ENCODE measurements at regions not wholly inside any gene's neighbourhood (a gene's known extent, or its start where the extent isn't known, plus 50 kb on each side); places are given as distances from the start of the nearest gene placed in this dataset.

- no peak overlapping the region for H3K4me3 ChIP-seq (ENCODE audit: low read length)
- H3K27me3 ChIP-seq (ENCODE audit: control insufficient read depth, insufficient read depth, low read length): peaks cover 2% of the 10 kb centered on the region
Measured at GRCh38 chr20:16801919-16802651, 53.9 kb downstream of the OTOR start.

GRCh38 chr20:16802652-16802935, 54.4 kb downstream of the OTOR start:
- Histone ChIP-seq H3K27ac (ENCODE audit: low read depth, low read length) (no peak overlapping the region), H3K4me3 (ENCODE audit: low read length) (no peak overlapping the region), H3K27me3 (ENCODE audit: control insufficient read depth, insufficient read depth, low read length) (peaks cover 2% of the 10 kb centered on the region), H3K4me1 (ENCODE audit: control insufficient read depth, insufficient read depth, low read length) (no peaks in the 10 kb centered on the region), H3K36me3 (ENCODE audit: control insufficient read depth, insufficient read depth, low read length) (no peaks in the 10 kb centered on the region), H3K9ac (ENCODE audit: low read length) (no peak overlapping the region)

More at GRCh38 chr20:16801919-16802651, 53.9 kb downstream of the OTOR start:
- no peaks in the 10 kb centered on the region for H3K36me3 ChIP-seq (ENCODE audit: control insufficient read depth, insufficient read depth, low read length)
- H3K4me1 ChIP-seq (ENCODE audit: control insufficient read depth, insufficient read depth, low read length): no peaks in the 10 kb centered on the region
- no peak overlapping the region for H3K9ac ChIP-seq (ENCODE audit: low read length)
- H3K27ac ChIP-seq (ENCODE audit: low read depth, low read length): no peak overlapping the region

- Histone ChIP-seq H3K36me3 (ENCODE audit: control insufficient read depth, insufficient read depth, low read length) (no peaks in the 10 kb centered on the region), H3K27ac (ENCODE audit: low read depth, low read length) (no peak overlapping the region), H3K27me3 (ENCODE audit: control insufficient read depth, insufficient read depth, low read length) (peaks cover 2% of the 10 kb centered on the region), H3K4me1 (ENCODE audit: control insufficient read depth, insufficient read depth, low read length) (no peaks in the 10 kb centered on the region), H3K4me3 (ENCODE audit: low read length) (no peak overlapping the region), H3K9ac (ENCODE audit: low read length) (no peak overlapping the region)
Measured at GRCh38 chr20:16803965-16804792, 56.0 kb downstream of the OTOR start.

- Histone ChIP-seq H3K27me3 (ENCODE audit: control insufficient read depth, insufficient read depth, low read length) (peaks cover 2% of the 10 kb centered on the region), H3K9ac (ENCODE audit: low read length) (no peak overlapping the region), H3K27ac (ENCODE audit: low read depth, low read length) (no peak overlapping the region), H3K36me3 (ENCODE audit: control insufficient read depth, insufficient read depth, low read length) (no peaks in the 10 kb centered on the region), H3K4me1 (ENCODE audit: control insufficient read depth, insufficient read depth, low read length) (no peaks in the 10 kb centered on the region), H3K4me3 (ENCODE audit: low read length) (no peak overlapping the region)
Measured at GRCh38 chr20:16804793-16805187, 56.6 kb downstream of the OTOR start.

DNA sequence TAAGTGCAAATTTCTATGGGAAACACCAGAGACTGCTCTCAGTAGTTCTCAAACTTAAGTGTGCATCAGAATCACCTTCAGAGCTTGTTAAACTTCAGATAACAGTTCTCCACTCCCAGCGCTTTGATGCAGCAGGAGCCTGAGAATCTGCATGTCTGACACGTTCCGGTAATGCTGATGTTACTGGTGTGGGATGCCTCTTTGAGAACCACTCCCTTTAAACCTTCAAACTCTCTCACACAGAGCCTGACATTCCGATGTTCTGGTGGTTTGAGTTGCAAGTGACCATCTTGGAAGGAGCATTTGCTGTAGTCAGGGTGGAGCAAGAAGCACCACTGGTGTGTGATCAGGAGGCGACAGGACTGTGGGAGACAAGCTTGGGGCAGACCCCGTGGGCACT, 57.9 kb downstream of the OTOR start:
- Histone ChIP-seq H3K36me3 (ENCODE audit: control insufficient read depth, insufficient read depth, low read length) (no peaks in the 10 kb centered on the region), H3K27me3 (ENCODE audit: control insufficient read depth, insufficient read depth, low read length) (peaks cover 2% of the 10 kb centered on the region), H3K4me3 (ENCODE audit: low read length) (no peak overlapping the region), H3K27ac (ENCODE audit: low read depth, low read length) (no peak overlapping the region), H3K9ac (ENCODE audit: low read length) (no peak overlapping the region), H3K4me1 (ENCODE audit: control insufficient read depth, insufficient read depth, low read length) (no peaks in the 10 kb centered on the region)

DNA sequence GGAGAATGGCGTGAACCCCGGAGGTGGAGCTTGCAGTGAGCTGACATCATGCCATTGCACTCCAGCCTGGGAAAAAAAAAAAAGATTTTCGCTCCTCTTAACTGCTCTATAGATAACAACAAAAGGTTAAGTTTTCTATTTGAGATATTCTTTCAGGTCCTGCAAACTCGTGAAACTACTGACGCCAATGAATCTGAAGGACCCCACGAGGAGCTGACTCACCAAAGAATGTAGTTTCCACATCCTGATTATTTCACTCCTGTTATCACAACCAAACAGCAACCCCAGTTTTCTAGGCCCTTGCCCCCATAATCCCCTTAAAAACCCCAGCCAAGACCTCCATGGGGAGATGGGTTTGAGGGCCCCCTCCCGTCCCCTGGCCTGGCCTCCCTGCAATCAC, 58.7 kb downstream of the OTOR start:
- H3K36me3 ChIP-seq (ENCODE audit: control insufficient read depth, insufficient read depth, low read length): no peaks in the 10 kb centered on the region
- H3K4me1 ChIP-seq (ENCODE audit: control insufficient read depth, insufficient read depth, low read length): no peaks in the 10 kb centered on the region
- peaks cover 2% of the 10 kb centered on the region for H3K27me3 ChIP-seq (ENCODE audit: control insufficient read depth, insufficient read depth, low read length)
- H3K27ac ChIP-seq (ENCODE audit: low read depth, low read length): no peak overlapping the region
- no peak overlapping the region for H3K9ac ChIP-seq (ENCODE audit: low read length)
- no peak overlapping the region for H3K4me3 ChIP-seq (ENCODE audit: low read length)

GRCh38 chr20:16808796-16809195, 60.6 kb downstream of the OTOR start:
- Histone ChIP-seq H3K9ac (ENCODE audit: low read length) (no peak overlapping the region), H3K27me3 (ENCODE audit: control insufficient read depth, insufficient read depth, low read length) (no peaks in the 10 kb centered on the region), H3K27ac (ENCODE audit: low read depth, low read length) (no peak overlapping the region), H3K4me1 (ENCODE audit: control insufficient read depth, insufficient read depth, low read length) (no peaks in the 10 kb centered on the region), H3K36me3 (ENCODE audit: control insufficient read depth, insufficient read depth, low read length) (no peaks in the 10 kb centered on the region), H3K4me3 (ENCODE audit: low read length) (no peak overlapping the region)

GRCh38 chr20:16810216-16810615, 62.1 kb downstream of the OTOR start:
- H3K27ac ChIP-seq (ENCODE audit: low read depth, low read length): no peak overlapping the region
- H3K27me3 ChIP-seq (ENCODE audit: control insufficient read depth, insufficient read depth, low read length): no peaks in the 10 kb centered on the region
- no peak overlapping the region for H3K9ac ChIP-seq (ENCODE audit: low read length)
- no peak overlapping the region for H3K4me3 ChIP-seq (ENCODE audit: low read length)
- no peaks in the 10 kb centered on the region for H3K36me3 ChIP-seq (ENCODE audit: control insufficient read depth, insufficient read depth, low read length)
- H3K4me1 ChIP-seq (ENCODE audit: control insufficient read depth, insufficient read depth, low read length): no peaks in the 10 kb centered on the region

GRCh38 chr20:16816192-16816591, 68.0 kb downstream of the OTOR start:
- no peak overlapping the region for H3K4me3 ChIP-seq (ENCODE audit: low read length)
- H3K27ac ChIP-seq (ENCODE audit: low read depth, low read length): no peak overlapping the region
- H3K36me3 ChIP-seq (ENCODE audit: control insufficient read depth, insufficient read depth, low read length): no peaks in the 10 kb centered on the region
- no peaks in the 10 kb centered on the region for H3K27me3 ChIP-seq (ENCODE audit: control insufficient read depth, insufficient read depth, low read length)
- no peak overlapping the region for H3K9ac ChIP-seq (ENCODE audit: low read length)
- H3K4me1 ChIP-seq (ENCODE audit: control insufficient read depth, insufficient read depth, low read length): no peaks in the 10 kb centered on the region

DNA sequence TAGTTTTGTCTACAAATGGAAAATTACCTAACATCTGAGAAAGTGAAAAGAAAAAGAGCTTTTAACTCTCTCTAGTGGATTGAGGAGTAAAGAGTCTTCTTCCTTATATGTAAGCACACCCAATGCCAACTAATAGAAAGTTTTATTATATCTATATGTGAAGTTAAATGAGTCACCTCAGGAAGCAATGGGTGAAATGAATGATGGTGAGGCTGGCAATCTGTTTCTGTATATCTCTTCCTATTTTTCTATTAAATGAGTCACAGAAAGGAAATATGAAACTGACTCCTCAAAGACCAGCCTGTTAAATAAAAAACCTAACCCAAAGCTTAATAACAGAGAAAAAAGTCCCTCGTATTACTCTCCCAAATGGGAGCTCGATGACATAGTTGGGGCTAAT, 71.3 kb downstream of the OTOR start:
- Histone ChIP-seq H3K9ac (ENCODE audit: low read length) (no peak overlapping the region), H3K27ac (ENCODE audit: low read depth, low read length) (no peak overlapping the region), H3K4me1 (ENCODE audit: control insufficient read depth, insufficient read depth, low read length) (no peaks in the 10 kb centered on the region)

DNA sequence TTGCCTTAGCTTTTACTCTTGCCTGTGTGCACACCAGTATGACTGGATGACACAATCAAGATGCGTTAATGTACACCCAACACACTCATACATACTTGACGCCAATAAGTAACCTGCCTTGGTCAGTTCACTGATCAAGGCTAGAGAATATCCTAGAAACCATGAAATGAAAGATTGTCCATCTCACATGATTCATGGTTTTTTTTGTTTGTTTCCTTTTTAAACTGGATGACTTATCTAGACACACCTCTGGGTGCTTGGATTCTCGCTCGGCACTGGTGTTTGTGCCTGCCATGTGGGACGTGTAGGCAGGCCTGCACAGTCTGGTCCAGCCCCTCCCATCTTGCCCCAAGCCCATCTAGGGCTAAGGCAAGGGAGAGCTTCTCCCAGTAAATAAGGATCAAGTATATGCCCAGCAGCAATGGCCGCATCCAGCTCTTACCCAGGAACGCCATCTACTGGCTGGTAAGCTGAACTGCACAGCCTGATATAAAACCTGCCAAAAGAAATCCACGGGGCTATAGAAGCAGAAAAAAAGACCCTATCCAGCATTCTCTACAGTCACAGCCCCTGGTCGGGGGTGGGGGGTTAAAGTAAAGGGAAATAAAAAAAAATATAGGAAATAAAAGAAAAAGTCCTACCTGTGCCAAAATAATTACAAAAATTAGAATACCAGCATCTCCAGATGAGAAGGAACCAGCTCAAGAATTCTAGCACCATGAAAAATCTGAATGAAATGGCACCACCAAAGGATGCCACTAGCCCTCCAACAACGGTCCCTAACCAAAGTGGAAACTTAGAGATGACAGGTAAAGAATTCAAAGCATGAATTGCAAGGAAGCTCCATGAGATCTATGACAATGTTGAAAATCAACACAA, 73.3 kb downstream of the OTOR start:
- Histone ChIP-seq H3K36me3 (ENCODE audit: control insufficient read depth, insufficient read depth, low read length) (no peaks in the 10 kb centered on the region), H3K4me3 (ENCODE audit: low read length) (no peak overlapping the region), H3K27ac (ENCODE audit: low read depth, low read length) (no peak overlapping the region), H3K9ac (ENCODE audit: low read length) (no peak overlapping the region), H3K4me1 (ENCODE audit: control insufficient read depth, insufficient read depth, low read length) (no peaks in the 10 kb centered on the region), H3K27me3 (ENCODE audit: control insufficient read depth, insufficient read depth, low read length) (no peaks in the 10 kb centered on the region)

More for the DNA sequence above, 71.3 kb downstream of the OTOR start:
- no peak overlapping the region for H3K4me3 ChIP-seq (ENCODE audit: low read length)
- H3K27me3 ChIP-seq (ENCODE audit: control insufficient read depth, insufficient read depth, low read length): no peaks in the 10 kb centered on the region
- H3K36me3 ChIP-seq (ENCODE audit: control insufficient read depth, insufficient read depth, low read length): no peaks in the 10 kb centered on the region

DNA sequence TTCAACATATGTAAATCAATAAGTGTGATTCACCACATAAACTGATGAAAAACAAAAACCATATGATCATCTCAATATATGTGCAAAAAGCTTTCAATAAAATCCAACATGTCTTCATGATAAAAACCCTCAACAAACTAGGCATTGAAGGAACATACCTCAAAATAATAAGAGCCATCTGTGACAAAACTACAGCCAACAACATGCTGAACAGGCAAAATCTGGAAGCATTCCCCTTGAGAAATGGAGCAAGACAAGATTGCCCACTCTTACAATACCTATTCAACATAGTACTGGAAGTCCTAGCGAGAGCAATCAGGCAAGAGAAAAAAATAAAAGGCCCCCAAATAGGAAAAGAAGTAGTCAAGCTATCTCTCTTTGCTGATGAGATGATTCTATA, 76.5 kb downstream of the OTOR start:
- H3K27me3 ChIP-seq (ENCODE audit: control insufficient read depth, insufficient read depth, low read length): no peaks in the 10 kb centered on the region
- H3K36me3 ChIP-seq (ENCODE audit: control insufficient read depth, insufficient read depth, low read length): no peaks in the 10 kb centered on the region
- no peak overlapping the region for H3K9ac ChIP-seq (ENCODE audit: low read length)
- H3K4me1 ChIP-seq (ENCODE audit: control insufficient read depth, insufficient read depth, low read length): no peaks in the 10 kb centered on the region
- no peak overlapping the region for H3K4me3 ChIP-seq (ENCODE audit: low read length)
- no peak overlapping the region for H3K27ac ChIP-seq (ENCODE audit: low read depth, low read length)

All from rectal smooth muscle tissue (tissue), 1 donor.